Esophagus muscularis mucosa (tissue), 4 donors: ENCODE measurements at regions not wholly inside any gene's neighbourhood (a gene's known extent, or its start where the extent isn't known, plus 50 kb on each side); places are given as distances from the start of the nearest gene placed in this dataset.

ENCODE experiments used
- DNase-seq: peaks from one replicate; pipeline ENCODE4 v3.0.0-alpha.2; 2017; ENCODE audit errors: extremely low spot score
- H3K27ac ChIP-seq, 4 donors: fragments of 200-600 bp; sonication (generic); replicated peaks in 1 of 4; 1 replicate in 3 of 4; 2 replicates in 1 of 4; pipeline ENCODE4 v1.5.1; 2016 to 2019; ENCODE audit warnings: mild to moderate bottlenecking in 1 of 4
- H3K27me3 ChIP-seq, 4 donors: fragments of 200-600 bp; sonication (generic); one replicate each; pipeline versions ENCODE4 v1.5.1 to v1.6.0; 2016 to 2019
- H3K36me3 ChIP-seq, 4 donors: fragments of 200-600 bp; sonication (generic); one replicate each; pipeline ENCODE4 v1.5.1; 2016 to 2019
- H3K4me1 ChIP-seq, 4 donors: fragments of 200-600 bp; sonication (generic); one replicate each; pipeline ENCODE4 v1.5.1; 2016 to 2019
- H3K4me3 ChIP-seq, 4 donors: fragments of 200-600 bp; sonication (generic); 1 replicate in 2 of 4; 2 replicates in 2 of 4; pipeline ENCODE4 v1.5.1; 2016 to 2019; ENCODE audit warnings: mild to moderate bottlenecking in 4 of 4, moderate library complexity in 1 of 4
- H3K9me3 ChIP-seq, 4 donors: fragments of 200-600 bp; sonication (generic); 1 replicate in 3 of 4; 2 replicates in 1 of 4; pipeline ENCODE4 v1.5.1; 2016 to 2019
- EP300 ChIP-seq: sonication (generic); formaldehyde crosslinking; IDR thresholded peaks from one replicate; pipeline ENCODE4 v1.6.1; 2017; ENCODE audit warnings: antibody characterized with exemption
- POLR2A ChIP-seq: fragments of 450-650 bp; IDR thresholded peaks from one replicate; pipeline ENCODE4 v1.6.1; 2017; ENCODE audit warnings: antibody characterized with exemption, moderate library complexity, mild to moderate bottlenecking, low read depth
- POLR2AphosphoS5 ChIP-seq, 2 donors: sonication (generic); formaldehyde crosslinking; IDR thresholded peaks; one replicate each; pipeline ENCODE4 v1.6.1; 2017; ENCODE audit warnings: antibody characterized with exemption in 2 of 2
- WGBS: methylation state at CpG from one replicate; pipeline ENCODE4 v1.1.5; 2018; 5-methylcytosine and 5-hydroxymethylcytosine counted together
- intact Hi-C: fragments of 100-400 bp; cut with DNase I; formaldehyde crosslinking; loops from one replicate; pipeline ENCODE4 v1.15.1; 2023
- TF ChIP-seq, protein P1 (sequence below), 3 experiments: fragments of 200-600 bp in 2 of 3; fragments of 450-650 bp in 1 of 3; sonication (generic) in 2 of 3; IDR thresholded peaks; one replicate each; pipeline ENCODE4 v1.5.1; 2017 to 2019; ENCODE audit warnings: antibody characterized with exemption in 3 of 3, mild to moderate bottlenecking in 2 of 3, moderate library complexity in 1 of 3

DNA sequence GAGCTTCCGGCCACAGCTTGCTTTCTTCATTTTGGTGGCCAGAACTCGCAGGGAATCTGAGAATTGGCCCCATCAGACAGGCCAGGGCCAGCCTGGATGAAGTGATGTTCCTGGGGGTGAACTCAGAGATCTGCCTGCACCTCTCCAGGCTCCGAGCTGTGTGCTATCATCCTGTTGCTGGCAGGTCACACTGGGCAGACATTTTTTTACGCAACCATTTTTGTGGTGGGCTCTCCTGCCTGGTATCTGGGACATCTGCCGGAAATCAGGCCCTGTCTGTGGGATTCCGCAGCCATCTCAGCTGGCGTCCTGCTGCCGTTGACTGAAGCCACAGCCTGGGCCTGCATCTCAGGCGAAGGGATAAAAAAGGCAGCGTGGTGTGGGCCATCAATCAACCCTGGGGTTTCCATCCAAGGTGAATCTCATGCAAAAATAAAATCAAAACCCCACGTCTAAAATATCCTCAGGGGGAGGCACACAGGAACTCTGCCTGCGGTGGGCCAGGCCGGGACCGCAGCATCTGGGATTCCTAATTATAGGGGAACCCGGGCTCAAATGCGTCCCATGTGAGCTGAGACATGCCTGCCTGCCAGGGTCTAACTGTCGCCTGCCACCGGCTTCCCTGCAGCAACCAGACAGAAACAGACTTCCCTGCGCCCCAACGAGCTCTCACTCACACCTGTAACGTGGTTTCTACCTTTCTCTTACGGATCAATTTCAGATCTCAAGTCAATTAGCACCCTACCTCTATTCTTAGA, 174.3 kb downstream of the SYK start:
- DNase-seq, result no peak
- intact Hi-C loops, result no loop called here
- no peak overlapping the region for H3K4me3 ChIP-seq
- H3K27me3 ChIP-seq, result no peaks in the 10 kb centered on the region
- no peak for TF ChIP-seq EP300
- TF ChIP-seq, protein P1, sequence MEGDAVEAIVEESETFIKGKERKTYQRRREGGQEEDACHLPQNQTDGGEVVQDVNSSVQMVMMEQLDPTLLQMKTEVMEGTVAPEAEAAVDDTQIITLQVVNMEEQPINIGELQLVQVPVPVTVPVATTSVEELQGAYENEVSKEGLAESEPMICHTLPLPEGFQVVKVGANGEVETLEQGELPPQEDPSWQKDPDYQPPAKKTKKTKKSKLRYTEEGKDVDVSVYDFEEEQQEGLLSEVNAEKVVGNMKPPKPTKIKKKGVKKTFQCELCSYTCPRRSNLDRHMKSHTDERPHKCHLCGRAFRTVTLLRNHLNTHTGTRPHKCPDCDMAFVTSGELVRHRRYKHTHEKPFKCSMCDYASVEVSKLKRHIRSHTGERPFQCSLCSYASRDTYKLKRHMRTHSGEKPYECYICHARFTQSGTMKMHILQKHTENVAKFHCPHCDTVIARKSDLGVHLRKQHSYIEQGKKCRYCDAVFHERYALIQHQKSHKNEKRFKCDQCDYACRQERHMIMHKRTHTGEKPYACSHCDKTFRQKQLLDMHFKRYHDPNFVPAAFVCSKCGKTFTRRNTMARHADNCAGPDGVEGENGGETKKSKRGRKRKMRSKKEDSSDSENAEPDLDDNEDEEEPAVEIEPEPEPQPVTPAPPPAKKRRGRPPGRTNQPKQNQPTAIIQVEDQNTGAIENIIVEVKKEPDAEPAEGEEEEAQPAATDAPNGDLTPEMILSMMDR (IDR thresholded peaks at IDR 0.05), result no peak
- TF ChIP-seq POLR2A, result no peak
- no peak for TF ChIP-seq POLR2AphosphoS5 (IDR thresholded peaks at IDR 0.05)
- no peak overlapping the region for H3K27ac ChIP-seq
- 87% methylated on average over 22 of the region's 22 CpGs for WGBS
- H3K36me3 ChIP-seq, result no peaks in the 10 kb centered on the region
- H3K9me3 ChIP-seq, result no peaks in the 10 kb centered on the region
- no peaks in the 10 kb centered on the region for H3K4me1 ChIP-seq

DNA sequence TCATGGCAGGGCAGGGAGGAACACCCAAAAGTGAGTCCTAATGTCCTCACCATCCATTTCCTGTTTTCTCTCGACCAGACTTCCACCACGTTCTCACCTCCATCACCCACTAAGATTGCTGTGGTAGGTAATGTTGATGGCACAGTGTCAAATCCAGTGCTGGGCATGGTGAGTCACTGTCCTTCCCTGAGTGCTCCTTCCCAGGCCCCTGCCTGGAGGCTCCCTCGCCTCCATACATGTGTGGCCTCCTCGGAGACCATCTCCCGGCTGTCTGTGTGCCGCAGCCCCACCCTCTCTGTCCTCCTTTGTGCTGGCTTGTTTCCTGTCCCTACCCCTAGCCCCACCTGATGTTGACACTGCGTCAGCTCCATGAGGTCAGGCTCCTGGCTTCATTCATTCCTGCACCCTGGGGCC, 177.5 kb downstream of the SYK start:
- 89% methylated on average over 7 of the region's 7 CpGs for WGBS
- TF ChIP-seq EP300 (no peak), POLR2AphosphoS5 (IDR thresholded peaks at IDR 0.05) (no peak), POLR2A (no peak)
- TF ChIP-seq, protein P1 (IDR thresholded peaks at IDR 0.05), result no peak
- no peak for DNase-seq
- intact Hi-C loops, result no loop called here
- H3K27ac ChIP-seq, result no peak overlapping the region
- H3K4me3 ChIP-seq, result no peak overlapping the region
- no peaks in the 10 kb centered on the region for H3K4me1 ChIP-seq
- no peaks in the 10 kb centered on the region for H3K27me3 ChIP-seq
- no peaks in the 10 kb centered on the region for H3K9me3 ChIP-seq
- no peaks in the 10 kb centered on the region for H3K36me3 ChIP-seq

DNA sequence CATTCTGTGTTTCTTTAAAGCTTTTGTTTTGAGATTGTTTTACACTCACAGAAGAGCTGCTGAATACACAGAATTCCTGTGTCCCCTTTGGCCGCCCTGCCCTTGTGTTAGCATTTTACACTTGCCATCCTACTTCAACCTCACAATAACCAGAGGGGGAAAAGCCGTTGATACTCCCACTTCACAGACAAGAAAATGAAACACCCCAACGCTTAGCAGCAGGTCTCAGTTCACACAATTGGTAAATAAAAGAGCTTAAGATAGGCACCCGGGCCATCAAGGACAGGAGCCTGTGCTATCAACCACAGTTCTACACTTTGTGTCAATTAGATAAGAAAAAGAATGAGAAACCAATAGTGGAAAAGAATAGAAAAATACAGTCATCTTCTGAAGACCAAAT, 178.0 kb downstream of the SYK start:
- DNase-seq, result no peak
- H3K36me3 ChIP-seq, result no peaks in the 10 kb centered on the region
- no peaks in the 10 kb centered on the region for H3K27me3 ChIP-seq
- intact Hi-C loops, result no loop called here
- no peak for TF ChIP-seq POLR2AphosphoS5 (IDR thresholded peaks at IDR 0.05)
- H3K4me1 ChIP-seq, result no peaks in the 10 kb centered on the region
- no peak overlapping the region for H3K27ac ChIP-seq
- no peaks in the 10 kb centered on the region for H3K9me3 ChIP-seq
- H3K4me3 ChIP-seq, result no peak overlapping the region
- 84% methylated on average over 4 of the region's 4 CpGs for WGBS

DNA sequence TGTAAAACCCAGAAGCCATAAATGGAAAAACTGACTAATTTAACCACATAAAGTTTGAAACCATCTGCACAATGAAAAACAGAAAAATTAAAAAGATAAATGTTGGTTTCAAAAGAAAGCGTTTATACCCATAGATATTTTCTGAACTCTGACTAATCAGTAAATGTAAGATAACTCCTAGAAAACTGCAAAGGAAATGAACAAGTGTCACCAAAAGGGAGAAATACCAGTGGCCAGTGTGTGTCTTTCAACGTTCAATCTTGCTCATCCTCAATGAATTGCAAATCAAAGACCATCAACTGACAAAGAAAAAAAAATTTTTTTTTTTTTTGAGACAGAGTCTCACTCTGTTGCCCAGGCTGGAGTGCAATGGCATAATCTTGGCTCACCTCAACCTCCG, 180.1 kb downstream of the SYK start:
- no peaks in the 10 kb centered on the region for H3K4me1 ChIP-seq
- DNase-seq, result no peak
- H3K36me3 ChIP-seq, result no peaks in the 10 kb centered on the region
- H3K9me3 ChIP-seq, result no peaks in the 10 kb centered on the region
- H3K27me3 ChIP-seq, result no peaks in the 10 kb centered on the region
- H3K4me3 ChIP-seq, result no peak overlapping the region
- intact Hi-C loops, result no loop called here
- 85% methylated on average over 3 of the region's 3 CpGs for WGBS
- TF ChIP-seq, protein P1 (IDR thresholded peaks at IDR 0.05), result no peak
- TF ChIP-seq EP300, result no peak
- no peak for TF ChIP-seq POLR2AphosphoS5 (IDR thresholded peaks at IDR 0.05)
- TF ChIP-seq POLR2A, result no peak
- H3K27ac ChIP-seq, result no peak overlapping the region

DNA sequence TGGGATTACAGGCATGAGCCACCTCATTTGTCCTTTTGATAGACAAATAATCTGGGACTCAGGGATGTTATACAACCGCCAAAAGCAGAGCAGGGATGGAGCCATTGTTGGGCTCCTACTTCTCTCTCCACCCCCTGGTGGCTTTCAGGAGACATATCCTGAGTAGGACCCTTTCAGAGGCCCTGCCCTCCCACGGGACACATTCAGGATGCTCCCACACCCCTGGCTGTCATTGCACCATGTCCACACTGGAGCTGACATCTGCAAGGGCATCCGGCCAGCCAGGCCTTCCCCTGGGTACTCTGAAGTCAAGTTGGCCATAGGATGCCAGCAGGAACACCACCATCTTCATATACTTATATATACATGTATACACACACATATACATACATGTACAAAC, 181.8 kb downstream of the SYK start:
- Histone ChIP-seq H3K36me3 (no peaks in the 10 kb centered on the region), H3K4me1 (no peaks in the 10 kb centered on the region), H3K27ac (no peak overlapping the region), H3K27me3 (no peaks in the 10 kb centered on the region), H3K9me3 (no peaks in the 10 kb centered on the region), H3K4me3 (no peak overlapping the region)
- DNase-seq, result no peak
- TF ChIP-seq EP300 (no peak), POLR2A (no peak), POLR2AphosphoS5 (IDR thresholded peaks at IDR 0.05) (no peak)
- TF ChIP-seq, protein P1 (IDR thresholded peaks at IDR 0.05), result no peak
- 88% methylated on average over 2 of the region's 3 CpGs for WGBS
- intact Hi-C loops, result no loop called here
